PC-9 (cell line): ENCODE measurements at regions not wholly inside any gene's neighbourhood (a gene's known extent, or its start where the extent isn't known, plus 50 kb on each side); places are given as distances from the start of the nearest gene placed in this dataset.

ENCODE experiments used
- BruUV-seq: library from RNA; stranded (reverse); fragments of 400-500 nt; replicated peaks from 2 replicates; lab custom pipeline; 2021; lab: Mats Ljungman, UMichigan
- CTCF ChIA-PET: fragments of 300-600 bp; sonication (Branson Sonifier 250); formaldehyde crosslinking; loops from one replicate; lab custom pipeline; 2022; ENCODE audit warnings: antibody characterized with exemption; lab: Charles Lee
- POLR2A ChIA-PET: fragments of 300-600 bp; sonication (Branson Sonifier 250); formaldehyde crosslinking; loops from one replicate; lab custom pipeline; 2022; ENCODE audit warnings: antibody characterized with exemption; ENCODE audit not compliant: unreplicated experiment; lab: Charles Lee
- DNase-seq, 2 experiments: peaks; one replicate each; pipeline versions ENCODE4 v3.0.0 to v3.0.0-alpha.2; 2015 to 2022; ENCODE audit warnings: mixed read lengths in 1 of 2
- H2AFZ ChIP-seq: fragments of 200-600 bp; sonication (generic); 2 replicates; pipeline ENCODE4 v1.8.1; 2017; ENCODE audit warnings: antibody characterized with exemption
- H3F3A ChIP-seq: fragments of 200-600 bp; sonication (generic); 2 replicates; pipeline ENCODE4 v1.8.1; 2017; ENCODE audit warnings: antibody characterized with exemption, mild to moderate bottlenecking, low read depth; ENCODE audit not compliant: insufficient read depth
- H3K27ac ChIP-seq: fragments of 200-600 bp; sonication (generic); 2 replicates; pipeline ENCODE4 v1.6.1; 2016; ENCODE audit warnings: mixed run types
- H3K27me3 ChIP-seq: fragments of 200-600 bp; sonication (generic); 2 replicates; pipeline ENCODE4 v1.6.1; 2016; ENCODE audit warnings: low read depth, mixed run types; ENCODE audit not compliant: insufficient read depth
- H3K36me3 ChIP-seq: fragments of 200-600 bp; sonication (generic); 2 replicates; pipeline ENCODE4 v1.6.1; 2016; ENCODE audit warnings: low read depth, mixed run types
- H3K4me1 ChIP-seq: fragments of 200-600 bp; sonication (generic); replicated peaks from 2 replicates; pipeline ENCODE4 v1.6.1; 2016; ENCODE audit warnings: mixed run types; ENCODE audit not compliant: insufficient read depth
- H3K4me2 ChIP-seq: fragments of 200-600 bp; sonication (generic); 2 replicates; pipeline ENCODE4 v1.6.1; 2017; ENCODE audit warnings: mixed run types
- H3K4me3 ChIP-seq: fragments of 200-600 bp; sonication (generic); 2 replicates; pipeline ENCODE4 v1.6.1; 2016; ENCODE audit warnings: mixed run types
- H3K79me2 ChIP-seq: fragments of 200-600 bp; sonication (generic); 2 replicates; pipeline ENCODE4 v1.6.1; 2017; ENCODE audit warnings: low read depth, mixed run types
- H3K9me2 ChIP-seq: fragments of 200-600 bp; sonication (generic); 2 replicates; pipeline ENCODE4 v1.8.1; 2017; ENCODE audit warnings: mild to moderate bottlenecking; ENCODE audit not compliant: insufficient read depth
- H3K9me3 ChIP-seq: fragments of 200-600 bp; sonication (generic); 2 replicates; pipeline ENCODE4 v1.8.1; 2016; ENCODE audit warnings: low read depth; ENCODE audit not compliant: insufficient read depth
- H4K20me1 ChIP-seq: fragments of 200-600 bp; sonication (generic); 2 replicates; pipeline ENCODE4 v1.8.1; 2017; ENCODE audit not compliant: insufficient read depth
- CTCF ChIP-seq: fragments of 200-600 bp; sonication (generic); conservative IDR thresholded peaks from 2 replicates; pipeline ENCODE4 v1.6.1; 2017; ENCODE audit warnings: mixed run types, antibody characterized with exemption, mild to moderate bottlenecking, moderate library complexity
- EZH2 ChIP-seq: fragments of 200-600 bp; sonication (generic); IDR thresholded peaks from 2 replicates; pipeline ENCODE4 v1.8.0; 2017; ENCODE audit warnings: antibody characterized with exemption, low read depth
- intact Hi-C: fragments of 100-400 bp; cut with micrococcal nuclease; formaldehyde crosslinking; loops from one replicate; pipeline ENCODE4 v1.10.0; 2022; ENCODE audit not compliant: unreplicated experiment

GRCh38 chr22:49269928-49270327 lies 557.7 kb downstream of the BRD1 start:
- H2AFZ ChIP-seq: no peak overlapping the region
- no TSS peak for BruUV-seq
- intact Hi-C loops: no loop called here
- POLR2A ChIA-PET: no interaction called here
- peaks cover 83% of the 10 kb centered on the region for H3K27me3 ChIP-seq
- no peaks in the 10 kb centered on the region for H3K9me2 ChIP-seq
- no peaks in the 10 kb centered on the region for H3K36me3 ChIP-seq
- no peaks in the 10 kb centered on the region for H3K9me3 ChIP-seq
- DNase-seq: no peak
- H3K79me2 ChIP-seq: no peaks in the 10 kb centered on the region
- H4K20me1 ChIP-seq: peaks cover 5% of the 10 kb centered on the region; the same call in 1 of the 2 replicates
- H3K27ac ChIP-seq: no peak overlapping the region
- no peaks in the 10 kb centered on the region for H3K4me1 ChIP-seq
- no peaks in the 10 kb centered on the region for H3F3A ChIP-seq
- H3K4me3 ChIP-seq: no peak overlapping the region
- TF ChIP-seq EZH2 (no peak), CTCF (no peak)
- CTCF ChIA-PET: no interaction called here
- no peak overlapping the region for H3K4me2 ChIP-seq

- BruUV-seq: no TSS peak
- Histone ChIP-seq H3K79me2 (no peaks in the 10 kb centered on the region), H3K27me3 (peaks cover 83% of the 10 kb centered on the region), H3F3A (no peaks in the 10 kb centered on the region), H3K4me3 (no peak overlapping the region), H3K4me2 (no peak overlapping the region), H3K9me2 (no peaks in the 10 kb centered on the region), H3K9me3 (no peaks in the 10 kb centered on the region), H3K27ac (no peak overlapping the region), H2AFZ (no peak overlapping the region), H4K20me1 (peaks cover 5% of the 10 kb centered on the region; the same call in 1 of the 2 replicates), H3K36me3 (no peaks in the 10 kb centered on the region), H3K4me1 (no peaks in the 10 kb centered on the region)
- intact Hi-C loops: no loop called here
- no peak for DNase-seq
- ChIA-PET CTCF (no interaction called here), POLR2A (no interaction called here)
- no peak for TF ChIP-seq EZH2
- TF ChIP-seq CTCF: no peak
These were observed 558.3 kb downstream of the BRD1 start for GRCh38 chr22:49269371-49269770.

GRCh38 chr22:49268924-49269323 lies 558.7 kb downstream of the BRD1 start:
- H3K4me3 ChIP-seq: no peak overlapping the region
- H3K27ac ChIP-seq: no peak overlapping the region
- H3K4me2 ChIP-seq: no peak overlapping the region
- H3K79me2 ChIP-seq: no peaks in the 10 kb centered on the region
- H2AFZ ChIP-seq: no peak overlapping the region
- ChIA-PET POLR2A (no interaction called here), CTCF (no interaction called here)
- DNase-seq: no peak
- H4K20me1 ChIP-seq: peaks cover 8% of the 10 kb centered on the region; the same call in 1 of the 2 replicates
- no peaks in the 10 kb centered on the region for H3K4me1 ChIP-seq
- intact Hi-C loops: no loop called here
- no peaks in the 10 kb centered on the region for H3F3A ChIP-seq
- no TSS peak for BruUV-seq
- peaks cover 83% of the 10 kb centered on the region for H3K27me3 ChIP-seq
- no peaks in the 10 kb centered on the region for H3K9me3 ChIP-seq
- H3K9me2 ChIP-seq: no peaks in the 10 kb centered on the region
- TF ChIP-seq CTCF: no peak
- no peak for TF ChIP-seq EZH2
- no peaks in the 10 kb centered on the region for H3K36me3 ChIP-seq
